GM12801 (cell line): ENCODE measurements at regions not wholly inside any gene's neighbourhood (a gene's known extent, or its start where the extent isn't known, plus 50 kb on each side); places are given as distances from the start of the nearest gene placed in this dataset.

Source experiments
- CTCF ChIP-seq: IDR thresholded peaks from one replicate; pipeline ENCODE4 v1.5.1; 2011; ENCODE audit warnings: control low read depth; ENCODE audit not compliant: insufficient read length; ENCODE audit errors: extremely low read depth

DNA sequence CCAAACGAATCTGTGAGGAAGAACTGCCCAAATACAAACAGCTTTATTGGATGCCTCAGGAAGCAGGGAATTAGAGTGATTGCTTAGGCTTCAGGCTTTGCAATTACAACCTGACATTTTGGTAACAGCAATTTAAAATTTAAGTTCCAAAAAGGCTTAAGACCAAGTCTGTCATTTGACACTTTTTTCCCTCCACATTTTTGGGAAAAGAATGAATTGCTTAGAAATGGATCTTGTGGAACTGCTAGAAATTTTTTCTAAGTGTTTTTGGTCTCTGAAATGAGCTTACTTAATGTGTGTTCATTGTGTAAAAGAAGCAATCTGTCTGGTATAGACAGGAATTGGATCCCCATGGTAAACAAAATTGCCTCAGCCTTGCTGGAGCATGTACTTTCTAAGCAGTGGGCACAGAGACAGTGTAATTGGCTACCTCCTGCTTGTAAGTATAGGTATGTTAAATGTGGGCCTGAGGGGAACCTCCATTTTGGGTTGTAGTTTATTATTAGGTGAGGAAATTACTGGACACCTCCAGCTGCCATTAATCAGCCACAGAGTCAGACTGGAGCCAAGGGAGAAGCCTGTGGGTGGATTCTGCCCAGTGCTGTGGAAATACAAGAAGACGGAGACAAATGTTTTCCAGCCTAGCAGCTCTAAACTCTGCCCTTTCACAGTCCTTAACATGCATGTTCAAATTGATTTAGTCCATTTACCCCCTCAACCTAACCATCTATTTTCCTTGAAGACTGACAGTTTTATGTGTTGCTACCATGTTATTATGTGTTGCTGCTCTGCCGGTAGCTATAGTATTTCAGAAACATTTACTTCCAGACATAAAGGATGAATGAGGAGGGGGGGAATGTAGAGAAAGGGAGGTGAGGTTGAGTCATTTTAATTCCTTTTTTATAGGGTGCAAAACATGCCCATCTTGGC is 473.0 kb downstream of the SPRY1 start:
- no peak for TF ChIP-seq CTCF

GRCh38 chr4:123870216-123870876 is 473.8 kb downstream of the SPRY1 start:
- no peak for TF ChIP-seq CTCF

GRCh38 chr4:123871341-123871740 is 474.7 kb downstream of the SPRY1 start:
- TF ChIP-seq CTCF = no peak

DNA sequence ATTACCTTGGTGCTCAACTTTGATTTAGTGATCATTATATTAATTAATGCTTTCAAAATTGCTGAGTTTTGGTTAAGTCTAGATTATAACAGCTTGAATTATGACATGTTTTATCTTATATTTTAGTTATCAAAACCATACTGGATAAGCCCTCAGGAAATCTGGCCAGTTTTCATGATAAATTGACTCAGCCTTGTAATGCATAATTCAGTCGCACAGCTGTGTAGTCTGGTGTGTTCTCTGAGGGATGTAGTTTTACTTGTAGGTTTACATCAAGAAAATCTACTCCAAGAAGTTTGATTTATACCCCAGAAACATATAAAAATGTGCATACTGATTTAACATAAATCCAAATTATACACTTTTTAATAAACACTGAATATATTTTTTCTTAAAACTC is 477.5 kb downstream of the SPRY1 start:
- TF ChIP-seq CTCF = no peak

GRCh38 chr4:123876143-123876542 is 479.5 kb downstream of the SPRY1 start:
- TF ChIP-seq CTCF = no peak

- no peak for TF ChIP-seq CTCF
These were observed 480.1 kb downstream of the SPRY1 start for GRCh38 chr4:123876671-123877101.

DNA sequence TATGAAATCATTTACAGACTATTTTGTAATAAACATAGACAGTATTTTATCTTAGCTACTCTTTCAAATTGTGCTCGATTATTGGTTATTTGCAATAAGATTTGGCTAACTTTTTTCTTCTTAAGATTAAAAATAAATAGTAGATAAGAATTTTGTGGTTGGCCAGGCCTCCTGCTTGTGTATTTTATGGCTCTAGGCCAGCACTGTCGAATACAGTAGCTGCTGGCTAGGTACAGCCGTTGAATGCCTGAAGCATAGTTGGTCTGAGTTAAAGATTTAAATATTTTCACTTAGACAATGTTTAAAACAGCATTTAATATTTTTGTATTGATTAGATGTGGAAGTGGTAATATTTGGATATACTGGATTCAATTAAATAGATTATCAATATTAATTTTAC is 481.0 kb downstream of the SPRY1 start:
- TF ChIP-seq CTCF = no peak
